Cardiac muscle cell (in vitro differentiated cells and primary cell): ENCODE measurements at regions not wholly inside any gene's neighbourhood (a gene's known extent, or its start where the extent isn't known, plus 50 kb on each side); places are given as distances from the start of the nearest gene placed in this dataset.
A peak's percentile ranks its signal among the peaks of the same experiment; 100 is the strongest.

Source experiments
- DNase-seq, 2 donors: peaks; one replicate each; pipeline versions ENCODE4 v3.0.0 to v3.0.0-alpha.2; 2010 to 2017; ENCODE audit warnings: low read depth in 1 of 2, low spot score in 1 of 2
- H3K27ac ChIP-seq: fragments of 200-600 bp; sonication (generic); 2 replicates; pipeline ENCODE4 v1.5.1; 2016
- H3K27me3 ChIP-seq: fragments of 200-600 bp; sonication (generic); 2 replicates; pipeline ENCODE4 v1.6.0; 2016; ENCODE audit warnings: control low read depth
- H3K36me3 ChIP-seq: fragments of 200-600 bp; sonication (generic); 2 replicates; pipeline ENCODE4 v1.5.1; 2016; ENCODE audit warnings: control low read depth
- H3K4me1 ChIP-seq: fragments of 200-600 bp; sonication (generic); 2 replicates; pipeline ENCODE4 v1.8.1; 2017; ENCODE audit warnings: low read depth, mild to moderate bottlenecking, mixed run types
- H3K4me3 ChIP-seq: fragments of 200-600 bp; sonication (generic); 2 replicates; pipeline ENCODE4 v1.5.1; 2016; ENCODE audit warnings: mild to moderate bottlenecking
- H3K9me3 ChIP-seq: fragments of 200-600 bp; sonication (generic); 2 replicates; pipeline ENCODE4 v1.5.1; 2017; ENCODE audit warnings: low read depth, mild to moderate bottlenecking, control low read depth
- CTCF ChIP-seq: IDR thresholded peaks from 2 replicates; pipeline ENCODE4 v1.5.1; 2012; ENCODE audit warnings: low read depth, mild to moderate bottlenecking, low read length

DNA sequence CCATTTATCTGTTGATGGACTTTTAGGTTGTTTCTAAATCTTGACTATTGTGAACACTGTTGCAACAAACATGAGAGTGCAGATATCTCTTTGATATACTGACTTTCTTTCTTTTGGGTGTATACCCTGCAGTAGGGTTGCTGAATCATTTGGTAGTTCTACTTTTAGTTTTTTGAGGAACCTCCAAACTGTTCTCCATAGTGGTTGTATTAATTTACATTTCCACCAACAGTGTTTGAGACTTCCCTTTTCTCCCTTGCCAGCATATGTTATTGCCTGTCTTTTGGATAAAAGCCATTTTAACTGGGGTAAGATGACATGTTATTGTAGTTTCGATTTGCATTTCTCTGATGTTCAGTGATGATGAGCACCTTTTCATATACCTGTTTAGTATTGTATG, 330.0 kb downstream of the DDX10 start:
- DNase-seq, result no peak
- TF ChIP-seq CTCF, result no peak
- no peaks in the 10 kb centered on the region for H3K36me3 ChIP-seq
- no peaks in the 10 kb centered on the region for H3K9me3 ChIP-seq
- H3K27ac ChIP-seq, result no peak overlapping the region
- no peaks in the 10 kb centered on the region for H3K27me3 ChIP-seq
- no peak overlapping the region for H3K4me3 ChIP-seq
- no peaks in the 10 kb centered on the region for H3K4me1 ChIP-seq

GRCh38 chr11:108997826-108998225, 333.0 kb downstream of the DDX10 start:
- H3K4me1 ChIP-seq, result no peaks in the 10 kb centered on the region
- no peaks in the 10 kb centered on the region for H3K36me3 ChIP-seq
- DNase-seq, result no peak
- no peak for TF ChIP-seq CTCF
- no peak overlapping the region for H3K27ac ChIP-seq
- H3K4me3 ChIP-seq, result no peak overlapping the region
- H3K27me3 ChIP-seq, result no peaks in the 10 kb centered on the region
- no peaks in the 10 kb centered on the region for H3K9me3 ChIP-seq

GRCh38 chr11:109000531-109000930, 335.7 kb downstream of the DDX10 start:
- Histone ChIP-seq H3K27me3 (no peaks in the 10 kb centered on the region), H3K27ac (no peak overlapping the region), H3K4me3 (no peak overlapping the region), H3K9me3 (no peaks in the 10 kb centered on the region), H3K4me1 (no peaks in the 10 kb centered on the region), H3K36me3 (no peaks in the 10 kb centered on the region)
- TF ChIP-seq CTCF, result no peak
- no peak for DNase-seq

DNA sequence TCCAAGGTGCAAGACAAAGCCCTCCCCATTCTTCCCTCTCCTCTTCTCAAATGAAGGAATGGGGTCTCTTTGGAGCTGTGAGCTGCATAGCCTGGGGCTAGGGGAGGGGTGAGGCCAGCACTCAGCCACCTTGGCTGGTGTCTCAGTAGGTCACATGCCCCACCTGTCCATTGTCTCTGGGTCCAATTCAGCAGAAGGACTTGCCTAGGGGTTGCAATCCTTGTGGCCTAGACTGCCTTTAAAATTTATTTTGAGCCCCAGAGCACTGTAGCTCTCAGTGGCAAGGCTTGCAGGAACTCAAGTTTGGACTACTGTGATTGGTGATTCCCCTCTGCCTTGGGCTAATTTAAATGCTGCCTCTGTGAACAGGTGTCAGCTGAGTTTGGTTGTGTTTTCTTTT, 336.7 kb downstream of the DDX10 start:
- H3K4me1 ChIP-seq, result no peaks in the 10 kb centered on the region
- H3K4me3 ChIP-seq, result no peak overlapping the region
- TF ChIP-seq CTCF, result no peak
- no peaks in the 10 kb centered on the region for H3K27me3 ChIP-seq
- no peak for DNase-seq
- no peak overlapping the region for H3K27ac ChIP-seq
- H3K9me3 ChIP-seq, result no peaks in the 10 kb centered on the region
- no peaks in the 10 kb centered on the region for H3K36me3 ChIP-seq

DNA sequence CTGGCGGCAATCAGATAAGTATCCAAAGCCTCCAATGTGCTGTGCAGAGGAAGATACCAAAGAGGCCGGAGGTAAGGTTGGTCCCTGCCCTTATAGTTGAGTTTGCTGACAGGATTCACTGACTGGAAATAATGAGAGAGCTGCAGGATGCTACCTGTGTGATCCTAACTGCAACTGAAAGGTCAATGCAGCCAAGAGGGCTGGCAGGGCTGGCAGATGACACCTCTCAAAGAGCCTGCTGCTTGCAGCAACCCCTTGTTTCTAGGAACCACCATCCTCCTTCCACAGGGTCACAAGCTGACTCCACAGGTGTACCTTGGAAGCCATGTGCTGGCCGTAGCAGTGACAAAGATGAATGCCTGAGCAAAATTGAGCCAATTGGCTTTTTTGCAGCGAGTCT, 348.1 kb downstream of the DDX10 start:
- Histone ChIP-seq H3K9me3 (no peaks in the 10 kb centered on the region), H3K36me3 (no peaks in the 10 kb centered on the region), H3K4me1 (no peaks in the 10 kb centered on the region), H3K27ac (no peak overlapping the region), H3K4me3 (no peak overlapping the region), H3K27me3 (no peaks in the 10 kb centered on the region)
- TF ChIP-seq CTCF, result no peak
- no peak for DNase-seq

- Histone ChIP-seq H3K9me3 (no peaks in the 10 kb centered on the region), H3K4me3 (no peak overlapping the region)
- DNase-seq, result peak in 1 of 2 donors; percentile 66
These were observed 350.4 kb downstream of the DDX10 start for GRCh38 chr11:109015283-109015682.

More at GRCh38 chr11:109015283-109015682, 350.4 kb downstream of the DDX10 start:
- H3K4me1 ChIP-seq, result no peaks in the 10 kb centered on the region
- no peak overlapping the region for H3K27ac ChIP-seq
- H3K27me3 ChIP-seq, result no peaks in the 10 kb centered on the region
- no peak for TF ChIP-seq CTCF
- no peaks in the 10 kb centered on the region for H3K36me3 ChIP-seq
